C1 segment of cervical spinal cord (tissue), 14 donors: ENCODE measurements at regions not wholly inside any gene's neighbourhood (a gene's known extent, or its start where the extent isn't known, plus 50 kb on each side); places are given as distances from the start of the nearest gene placed in this dataset.
"Not testable (repeated sequence)": the region's sequence is repeated elsewhere in the genome, so short reads cannot be mapped to it uniquely, and the experiment has no call there.

Experiments
- DNase-seq, 14 donors: peaks; one replicate each; lab custom pipeline; 2025; lab: John Stamatoyannopoulos, UW

GRCh38 chr9:29514862-29515261 is 1941.6 kb upstream of the C9orf72 start:
- DNase-seq: peak in 1 of 14 donors; percentile 44

DNA sequence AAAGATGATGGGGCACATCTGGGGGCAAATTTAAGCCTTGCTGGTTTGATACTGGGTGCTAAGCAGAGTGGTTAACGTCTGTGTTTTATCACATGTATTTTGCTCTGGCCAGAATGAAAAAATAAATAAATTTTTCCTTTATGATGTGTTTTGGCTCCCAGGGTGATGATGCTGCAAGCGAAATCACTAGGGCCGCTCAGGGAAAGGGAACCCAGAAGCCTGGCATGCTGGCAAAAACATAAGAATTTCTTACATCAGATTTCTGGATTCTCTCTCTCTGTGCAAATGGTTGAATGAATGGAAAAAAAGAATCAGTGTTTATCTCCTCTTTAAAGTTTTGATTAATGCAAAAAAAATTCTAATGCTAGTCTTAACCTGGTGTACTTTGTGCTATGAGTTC is 1975.2 kb upstream of the C9orf72 start:
- no peak for DNase-seq

DNA sequence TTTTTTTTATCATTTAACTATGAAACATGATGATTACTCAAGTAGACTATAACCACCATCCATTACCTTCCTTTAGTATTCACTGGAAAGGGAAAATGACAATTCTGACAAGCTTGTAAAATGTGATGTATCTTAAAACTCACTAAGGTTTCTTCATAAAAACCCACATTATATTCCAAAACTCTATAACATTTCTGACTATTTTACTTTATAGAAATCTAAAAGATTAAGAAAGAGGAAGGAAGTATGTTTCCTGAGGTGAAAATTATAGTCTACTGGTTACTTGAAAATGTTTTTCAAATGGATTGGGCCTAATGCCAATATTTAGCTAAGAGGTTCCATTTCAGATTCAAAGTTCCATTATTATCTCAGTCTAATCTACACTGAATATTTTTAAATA is 1982.2 kb upstream of the C9orf72 start:
- DNase-seq: no peak

DNA sequence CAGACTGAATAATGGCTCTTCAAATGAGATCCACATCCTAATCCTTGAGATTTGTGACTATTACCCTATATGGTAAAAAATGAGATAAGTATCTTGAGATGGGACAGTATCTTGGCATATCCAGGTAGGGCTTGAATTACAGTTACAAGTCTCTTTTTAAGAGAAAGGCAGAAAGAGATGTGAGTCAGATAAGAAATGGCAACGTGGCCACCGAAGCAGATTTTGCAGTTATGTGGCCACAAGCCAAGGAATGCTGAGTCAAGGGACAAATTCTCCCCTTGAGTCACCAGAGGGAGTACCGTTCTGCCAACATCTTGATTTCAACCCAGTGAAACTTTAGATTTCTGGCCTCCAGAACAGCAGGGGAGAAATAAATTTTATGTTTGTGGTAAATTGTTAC is 1983.0 kb upstream of the C9orf72 start:
- DNase-seq: no peak

DNA sequence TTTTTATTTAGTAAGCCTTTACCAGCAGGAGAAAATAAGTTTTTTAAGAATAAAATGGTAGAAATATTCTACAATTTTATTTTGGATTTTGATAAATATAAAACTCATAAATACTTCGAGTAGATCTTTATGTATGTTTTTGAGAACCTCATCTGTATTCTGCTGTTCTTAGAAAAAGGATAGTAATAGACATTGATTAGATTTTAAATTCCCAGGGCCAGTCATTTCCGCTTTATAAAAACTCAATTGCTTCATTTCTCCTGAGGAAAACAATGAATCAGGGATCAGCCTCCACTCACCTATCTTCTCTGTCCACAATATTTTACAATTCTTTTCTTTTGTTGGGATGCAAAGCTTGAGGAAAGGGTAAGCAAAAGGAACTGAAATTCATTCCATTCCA is 1983.5 kb upstream of the C9orf72 start:
- no peak for DNase-seq

DNA sequence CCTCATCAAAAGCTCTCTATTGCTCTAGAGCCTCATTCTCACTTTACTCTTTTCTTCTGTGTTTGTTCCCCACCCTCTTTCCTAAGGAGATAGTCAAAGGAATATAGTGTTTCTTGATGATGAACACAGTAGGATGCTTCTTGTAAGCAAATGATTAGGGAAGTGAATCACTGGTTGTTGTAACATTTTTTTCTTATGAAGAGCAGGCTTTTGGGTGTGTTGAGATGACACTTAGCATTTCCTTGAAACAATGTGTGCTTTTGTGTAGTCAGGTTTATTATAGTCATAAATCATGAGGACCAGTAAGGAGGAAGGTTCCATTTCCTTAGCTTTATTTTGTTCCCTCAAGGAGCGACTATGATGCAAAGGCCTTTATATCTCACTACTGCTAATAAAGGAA is 1991.3 kb upstream of the C9orf72 start:
- DNase-seq: no peak

DNA sequence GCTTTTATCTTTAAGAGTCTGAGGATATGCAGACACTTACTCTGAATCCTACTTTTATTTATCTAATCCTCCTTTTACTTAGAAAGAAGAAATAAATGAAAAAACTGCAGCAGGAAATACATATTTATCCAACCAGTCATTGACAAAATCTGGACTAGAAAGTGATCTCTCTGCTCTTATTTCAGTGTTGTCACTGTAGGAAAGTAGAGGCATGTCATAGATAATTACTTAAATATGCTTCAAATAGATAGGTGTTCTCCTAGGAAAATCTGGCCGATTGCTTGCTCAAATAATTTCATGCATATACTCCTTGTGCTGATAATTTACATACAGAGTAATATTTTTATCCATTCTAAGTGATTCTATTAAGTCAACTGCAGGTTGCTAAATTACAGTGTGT is 2001.9 kb upstream of the C9orf72 start:
- DNase-seq: no peak

DNA sequence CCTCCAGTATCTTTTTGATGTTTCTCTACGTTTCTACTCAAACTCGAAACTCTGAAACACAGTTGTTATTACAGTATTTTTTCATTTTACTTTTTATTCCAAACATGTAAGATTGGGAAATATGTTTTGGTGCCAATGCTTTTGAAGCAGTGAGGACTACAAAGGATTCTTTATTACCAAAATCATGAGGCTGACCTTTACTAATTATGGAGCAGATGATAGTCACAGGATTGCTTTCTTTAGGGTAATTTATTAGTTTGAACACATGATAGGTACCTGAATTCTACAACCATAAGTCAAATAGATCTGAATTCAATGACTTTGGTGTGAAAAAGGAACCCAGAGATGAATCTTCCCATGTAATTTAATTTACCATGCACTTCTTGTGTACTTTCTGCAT is 2015.1 kb upstream of the C9orf72 start:
- no peak for DNase-seq

DNA sequence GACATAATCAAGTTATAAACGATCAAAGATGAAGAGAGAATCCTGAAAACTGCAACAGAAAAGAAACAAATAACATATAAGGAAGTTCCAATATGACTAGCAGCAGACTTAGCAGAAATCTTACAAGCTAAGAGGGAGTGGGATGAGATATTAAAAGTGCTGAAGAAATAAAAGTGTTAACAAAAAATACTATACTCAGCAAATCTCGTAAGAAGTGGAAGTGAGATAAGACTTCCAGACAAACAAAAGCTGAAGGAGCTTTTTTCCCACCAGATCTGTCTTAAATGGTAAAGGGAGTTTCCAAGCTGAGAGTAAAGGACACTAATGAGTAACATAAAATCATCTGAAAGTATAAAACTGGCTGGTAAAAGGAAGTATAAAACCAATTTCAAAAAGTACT is 2036.0 kb upstream of the C9orf72 start:
- no peak for DNase-seq

GRCh38 chr9:29613773-29614172 is 2040.5 kb upstream of the C9orf72 start:
- no peak for DNase-seq

DNA sequence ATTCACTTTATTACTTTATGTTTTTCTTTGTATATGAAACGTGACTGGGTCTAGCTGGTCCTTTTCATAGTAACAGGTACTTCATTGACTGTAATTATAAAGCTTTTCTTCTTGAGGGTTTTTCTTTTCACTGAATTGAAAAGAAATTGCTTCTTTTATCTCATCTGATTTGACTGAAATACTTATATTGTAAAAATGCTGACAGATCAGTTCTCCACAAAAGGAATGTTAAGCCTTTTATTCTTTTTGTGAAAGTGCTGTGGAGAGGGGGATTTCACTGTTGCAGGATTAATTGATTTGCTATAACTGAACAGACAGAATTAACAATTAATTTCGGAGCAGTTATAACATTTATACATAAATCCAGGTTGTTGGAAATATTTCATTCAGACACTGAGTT is 2043.6 kb upstream of the C9orf72 start:
- no peak for DNase-seq

DNA sequence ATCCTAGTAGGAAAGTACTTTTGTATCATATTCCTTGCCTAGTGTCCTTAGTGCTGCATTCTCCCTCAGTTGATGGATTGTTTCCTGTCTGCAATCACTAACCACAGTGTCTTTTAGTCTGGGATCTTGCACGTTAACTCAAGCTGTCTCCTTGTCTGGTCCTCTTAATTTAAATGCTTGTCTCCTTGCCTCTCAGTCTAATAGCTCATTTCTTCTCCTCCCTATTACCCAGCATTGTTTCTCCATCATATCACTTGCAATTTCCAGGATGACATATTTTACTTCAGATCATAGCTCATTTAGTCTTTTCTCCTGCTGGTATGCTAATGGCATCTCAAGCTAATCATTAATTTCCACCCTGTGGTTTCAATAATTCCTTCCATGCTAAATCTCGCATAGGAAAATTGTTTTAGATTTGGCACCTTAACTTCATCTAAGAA is 2052.0 kb upstream of the C9orf72 start:
- DNase-seq: no peak

- DNase-seq: no peak
These were observed 2052.7 kb upstream of the C9orf72 start for GRCh38 chr9:29625931-29626330.

- DNase-seq: not testable (repeated sequence)
These were observed 2055.6 kb upstream of the C9orf72 start for GRCh38 chr9:29628856-29629255.

DNA sequence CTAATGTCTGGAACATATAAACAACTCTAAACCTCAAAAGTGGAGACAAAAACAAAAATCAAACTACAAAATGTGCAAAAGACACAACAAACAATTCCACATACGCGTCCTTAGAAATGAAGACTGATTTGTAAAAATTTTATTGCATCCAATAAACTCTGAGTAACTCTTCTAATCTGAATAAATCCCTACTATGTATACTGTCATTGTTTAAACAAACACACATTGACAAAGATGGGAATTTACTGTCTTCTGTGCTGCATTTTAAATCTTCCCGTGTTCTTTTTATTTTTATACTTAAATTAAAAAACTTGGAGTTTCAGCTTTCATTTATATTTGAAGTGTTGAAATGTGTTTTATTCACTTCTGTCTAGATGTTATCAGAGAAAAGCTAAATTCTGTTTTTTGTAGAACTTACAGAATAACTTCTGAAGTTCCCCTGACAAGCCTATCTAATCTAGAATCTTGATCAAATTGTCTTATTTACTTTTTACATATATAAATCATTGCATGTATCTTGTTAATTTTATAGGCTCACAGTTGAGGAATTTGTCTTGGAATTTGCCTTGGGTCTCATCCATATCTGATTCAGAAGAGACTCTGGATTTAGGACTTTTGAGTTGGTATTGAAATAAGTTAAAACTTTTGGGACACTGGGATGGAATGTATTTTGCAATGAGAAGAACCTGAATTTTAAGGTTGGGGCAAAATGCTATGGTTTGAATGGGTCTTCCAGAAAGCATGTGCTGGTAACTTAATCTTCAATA is 2064.4 kb upstream of the C9orf72 start:
- no peak for DNase-seq

GRCh38 chr9:29640507-29640906 is 2067.2 kb upstream of the C9orf72 start:
- no peak for DNase-seq

- no peak for DNase-seq
These were observed 2071.2 kb upstream of the C9orf72 start for GRCh38 chr9:29644514-29644913.

- DNase-seq: no peak
These were observed 2074.2 kb upstream of the C9orf72 start for GRCh38 chr9:29647451-29647850.

- DNase-seq: no peak
These were observed 2074.9 kb upstream of the C9orf72 start for GRCh38 chr9:29648132-29648531.

DNA sequence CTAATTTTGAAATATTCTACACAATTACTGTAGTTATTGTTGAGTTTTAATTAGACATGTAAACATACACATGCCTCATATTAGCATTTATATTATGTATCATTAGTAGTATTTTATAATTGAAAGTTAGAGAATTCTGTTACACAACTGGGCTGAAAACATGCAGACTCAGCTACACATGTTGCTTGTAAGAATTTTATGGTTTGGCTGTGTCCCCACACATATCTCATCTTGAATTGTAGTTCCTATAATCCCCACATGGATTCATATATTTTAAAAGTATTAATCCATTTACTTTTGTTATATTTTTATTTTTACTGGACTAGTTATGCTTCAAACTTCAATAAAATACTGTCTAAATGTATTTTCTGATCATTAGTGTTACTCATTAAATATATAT is 2075.3 kb upstream of the C9orf72 start:
- no peak for DNase-seq

GRCh38 chr9:29656641-29657406 is 2083.5 kb upstream of the C9orf72 start:
- DNase-seq: no peak

GRCh38 chr9:29657821-29658220 is 2084.5 kb upstream of the C9orf72 start:
- DNase-seq: no peak

- no peak for DNase-seq
These were observed 2085.7 kb upstream of the C9orf72 start for GRCh38 chr9:29659014-29659413.
